NCI-H2227 (cell line): ENCODE measurements at regions not wholly inside any gene's neighbourhood (a gene's known extent, or its start where the extent isn't known, plus 50 kb on each side); places are given as distances from the start of the nearest gene placed in this dataset.

Experiments
- DNase-seq: peaks from one replicate; lab custom pipeline; 2025; ENCODE audit not compliant: unreplicated experiment; lab: John Stamatoyannopoulos, UW

DNA sequence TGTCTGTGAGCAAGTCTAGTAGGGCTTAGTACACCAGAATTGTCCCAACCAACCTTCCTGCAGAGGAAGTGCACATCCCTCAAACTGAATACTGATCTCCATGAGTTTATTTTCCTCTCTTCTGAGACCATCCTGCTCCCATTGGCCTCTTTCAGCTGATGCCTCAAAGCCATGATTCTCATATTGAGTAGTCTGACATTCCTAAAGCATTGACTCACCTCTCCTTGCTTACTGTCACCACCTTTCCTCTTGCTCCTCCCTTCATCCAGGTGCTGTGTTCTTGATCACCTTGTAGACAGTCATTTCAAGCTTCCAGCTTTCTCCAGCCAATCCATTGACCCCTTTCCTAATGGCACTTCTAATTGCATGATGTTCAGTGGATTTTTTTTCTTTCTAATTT lies 583.7 kb upstream of the USP15 start:
- no peak for DNase-seq

DNA sequence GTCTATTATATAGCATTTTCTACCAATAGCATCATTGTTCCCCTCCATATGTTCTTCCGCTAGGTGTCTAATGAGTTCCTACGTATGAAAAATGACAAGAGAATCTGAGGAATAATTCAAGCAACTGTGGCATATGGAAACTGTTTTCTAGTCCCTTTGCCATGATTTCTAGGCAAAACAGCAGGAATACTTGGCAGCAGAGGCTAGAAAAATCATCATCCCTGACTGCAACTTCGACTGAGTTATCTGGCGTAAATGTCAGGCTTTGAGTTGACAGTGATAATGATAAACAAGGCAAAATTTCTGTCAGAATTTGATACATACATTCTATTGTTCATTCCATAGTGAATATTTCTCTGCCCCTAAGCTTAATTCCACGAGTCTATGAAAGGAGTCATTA lies 572.8 kb upstream of the USP15 start:
- no peak for DNase-seq

DNA sequence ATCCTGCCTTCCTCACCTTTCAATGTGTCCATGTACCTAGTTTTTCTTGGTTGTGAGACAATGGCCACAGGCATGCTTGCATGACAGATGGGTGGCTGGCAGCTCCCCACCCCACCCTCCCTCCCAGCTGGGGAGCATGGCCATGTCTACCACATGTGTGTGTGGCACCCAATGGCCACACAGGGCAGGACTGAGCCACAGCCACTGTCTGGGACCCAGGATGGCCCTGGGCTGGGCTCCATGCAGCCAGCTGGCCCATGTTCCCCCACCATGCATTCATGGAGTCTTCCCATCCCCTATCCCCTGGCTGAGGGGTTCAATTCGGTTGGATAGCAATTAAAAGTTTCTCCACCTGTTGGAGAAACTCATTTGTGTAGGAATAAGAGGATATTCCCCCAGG lies 566.0 kb upstream of the USP15 start:
- DNase-seq = no peak

DNA sequence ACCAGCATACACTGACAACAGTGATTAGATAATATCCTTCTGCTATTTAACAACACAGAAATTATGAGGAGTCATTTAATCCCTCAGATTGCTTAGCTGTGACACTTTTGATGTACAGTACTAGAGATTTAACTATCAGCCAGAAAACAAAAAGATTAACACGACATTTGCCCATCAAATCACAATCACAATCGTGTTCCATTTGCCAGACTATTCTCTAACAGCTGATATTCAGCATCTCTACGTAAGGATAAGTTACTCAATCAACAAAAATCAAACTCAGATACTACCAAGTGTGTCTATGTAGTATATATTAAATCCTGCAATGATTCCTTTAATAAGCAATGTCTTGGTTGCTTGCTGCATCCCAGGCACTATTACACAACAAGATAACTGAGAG lies 558.7 kb upstream of the USP15 start:
- DNase-seq = no peak

DNA sequence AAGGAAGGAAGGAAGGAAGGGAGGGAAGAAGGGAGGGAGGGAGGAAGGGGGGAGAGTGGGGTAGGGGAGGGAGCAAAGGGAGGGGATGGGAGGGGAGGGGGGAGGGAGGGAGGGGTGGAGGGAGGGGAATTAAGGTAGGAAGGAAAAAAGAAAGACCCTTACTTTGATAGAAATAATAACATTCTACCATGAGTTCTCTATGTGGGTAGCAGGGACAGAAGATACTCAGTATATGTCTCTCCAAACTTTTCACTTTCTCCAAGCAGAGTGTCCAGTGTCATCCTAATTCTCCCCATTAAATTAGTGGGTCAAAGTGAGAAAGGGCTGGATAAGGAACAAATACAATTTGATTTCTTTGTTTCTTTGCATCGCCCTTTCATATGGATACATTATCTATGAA lies 553.4 kb upstream of the USP15 start:
- no peak for DNase-seq

DNA sequence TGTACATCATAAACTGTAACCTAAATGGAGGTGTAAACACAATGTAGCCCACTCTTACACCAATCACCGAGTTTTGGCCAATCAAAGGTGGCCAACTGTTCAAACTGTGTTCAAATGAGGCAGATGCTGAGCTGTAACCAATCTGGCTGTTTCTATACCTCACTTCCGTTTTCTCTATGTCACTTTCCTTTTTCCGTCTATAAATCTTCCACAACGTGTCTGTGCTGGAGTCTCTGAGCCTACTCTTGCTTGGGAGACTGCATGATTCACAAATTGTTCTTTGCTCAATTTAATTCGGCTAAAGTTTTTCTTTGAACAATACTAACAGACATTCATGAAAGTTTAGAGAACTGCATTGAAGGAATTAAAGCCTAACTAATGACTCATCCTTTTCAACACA lies 547.1 kb upstream of the USP15 start:
- no peak for DNase-seq

DNA sequence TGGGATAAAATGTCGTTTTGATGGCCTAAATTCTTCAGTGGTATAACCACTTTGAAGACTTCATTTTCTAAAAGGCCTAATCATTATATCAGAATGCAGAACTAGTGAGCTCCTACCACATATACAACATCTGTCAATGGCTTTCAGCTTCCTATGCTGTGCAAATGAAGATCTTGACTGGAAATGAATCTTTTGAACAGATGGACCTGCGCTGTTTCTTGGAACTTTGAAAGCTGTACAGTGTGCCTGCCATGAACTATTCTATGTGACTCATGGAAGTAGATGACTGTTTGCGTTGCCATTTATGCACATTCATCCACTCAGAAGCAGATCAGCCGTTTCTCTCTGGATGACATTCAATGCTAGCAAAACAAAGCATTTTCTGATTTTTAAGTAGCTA lies 542.2 kb upstream of the USP15 start:
- DNase-seq = no peak

DNA sequence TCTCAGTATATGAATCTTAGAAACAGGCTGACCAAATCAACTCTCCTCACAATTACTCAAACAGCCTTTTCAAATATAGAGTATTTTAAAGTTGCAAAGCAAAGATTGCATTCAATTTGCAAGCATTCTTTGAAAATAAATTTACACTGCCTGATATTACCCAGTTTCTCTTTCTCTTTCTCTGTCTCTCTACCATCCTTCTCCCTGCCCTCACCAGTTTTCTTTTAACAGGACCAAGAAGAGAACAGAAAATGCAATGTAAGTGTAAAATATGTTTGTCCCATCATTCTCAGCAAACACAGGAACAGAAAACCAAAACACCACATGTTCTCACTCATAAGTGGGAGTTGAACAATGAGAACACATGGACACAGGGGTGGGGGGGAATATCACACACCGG lies 520.3 kb upstream of the USP15 start:
- no peak for DNase-seq

DNA sequence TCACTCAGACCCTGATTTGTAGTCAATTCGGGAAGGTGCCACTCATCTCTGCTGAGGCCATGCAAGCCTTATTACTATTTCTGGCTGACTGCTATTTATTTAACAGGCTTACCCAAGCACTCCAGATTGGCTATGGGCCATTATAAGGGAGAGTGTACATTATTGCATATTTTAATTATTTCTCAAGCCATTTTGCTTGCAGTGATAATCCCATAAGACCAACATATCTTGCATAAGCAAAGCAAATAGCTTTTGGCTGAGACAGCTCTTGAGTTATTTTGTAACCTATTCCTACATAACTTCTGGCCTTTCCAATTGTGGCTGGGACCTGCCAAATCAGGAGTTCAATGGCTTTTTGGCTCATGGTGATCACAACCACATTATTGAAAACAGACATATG lies 509.6 kb upstream of the USP15 start:
- no peak for DNase-seq

DNA sequence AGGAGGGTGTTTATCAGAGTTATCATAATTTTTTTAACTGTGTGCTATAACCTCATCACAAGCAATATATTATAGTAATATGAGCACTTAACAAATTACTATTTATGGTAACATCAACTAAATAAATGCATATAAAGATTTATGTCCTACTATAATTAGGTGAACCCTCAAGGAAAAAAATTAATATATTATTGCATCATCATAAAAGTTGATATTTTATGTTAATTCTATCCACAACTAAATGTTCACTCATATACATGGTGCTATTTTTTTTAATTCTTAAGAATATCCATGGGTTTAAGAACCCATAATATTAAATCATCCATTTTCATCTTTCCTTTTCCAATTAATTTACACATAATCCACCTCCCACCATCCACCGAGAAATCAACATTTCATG lies 506.0 kb upstream of the USP15 start:
- no peak for DNase-seq

DNA sequence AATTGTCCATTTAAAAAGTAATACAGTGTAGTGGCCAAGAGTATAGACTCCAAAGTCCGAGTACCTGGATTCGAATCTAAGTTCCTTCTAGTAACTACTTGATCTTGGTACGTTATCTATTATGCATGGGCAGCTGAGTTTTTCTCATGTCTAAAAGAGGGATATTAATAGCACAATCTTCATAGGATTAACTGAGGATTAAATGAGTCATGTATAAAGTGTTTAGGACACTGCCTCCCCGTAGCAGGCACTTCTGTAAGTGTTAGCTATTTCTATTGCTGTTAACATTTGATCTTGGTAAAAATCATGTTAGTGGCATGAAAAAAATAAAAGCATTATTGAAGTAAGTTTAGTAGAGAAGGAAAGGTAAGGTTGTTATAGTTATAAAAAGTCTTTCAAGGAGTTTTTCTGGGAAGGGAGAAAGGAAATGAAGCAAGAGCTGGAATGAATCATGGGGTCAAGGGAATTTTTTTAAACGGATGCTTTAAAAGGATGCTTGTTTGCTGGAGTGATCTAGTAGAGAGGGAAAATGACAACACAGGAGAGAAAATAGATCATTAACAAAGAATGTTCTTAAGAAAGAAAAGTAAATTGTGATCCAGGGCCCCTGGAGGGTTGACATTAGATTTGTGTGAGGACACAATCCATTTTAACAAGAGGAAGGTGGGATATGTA lies 502.2 kb upstream of the USP15 start:
- DNase-seq = no peak

DNA sequence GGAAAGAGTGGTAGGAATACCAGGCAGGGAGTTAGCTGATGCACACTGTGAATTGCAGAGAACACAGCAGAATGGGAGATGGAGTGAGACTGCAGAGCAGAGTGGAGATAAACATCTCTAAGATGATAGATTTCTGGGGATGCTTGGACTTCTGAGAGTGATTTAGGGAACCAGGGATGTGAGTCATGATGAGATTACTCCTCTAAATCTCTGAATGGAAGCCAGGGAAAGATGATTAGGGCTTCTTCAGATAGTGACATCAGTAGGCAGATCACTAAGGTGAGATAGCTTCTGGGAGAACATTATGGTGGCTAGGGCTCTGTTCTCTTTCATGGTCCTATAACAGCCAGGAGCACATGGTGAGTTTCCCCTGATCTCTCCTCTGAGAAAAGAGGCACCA lies 501.5 kb upstream of the USP15 start:
- no peak for DNase-seq

DNA sequence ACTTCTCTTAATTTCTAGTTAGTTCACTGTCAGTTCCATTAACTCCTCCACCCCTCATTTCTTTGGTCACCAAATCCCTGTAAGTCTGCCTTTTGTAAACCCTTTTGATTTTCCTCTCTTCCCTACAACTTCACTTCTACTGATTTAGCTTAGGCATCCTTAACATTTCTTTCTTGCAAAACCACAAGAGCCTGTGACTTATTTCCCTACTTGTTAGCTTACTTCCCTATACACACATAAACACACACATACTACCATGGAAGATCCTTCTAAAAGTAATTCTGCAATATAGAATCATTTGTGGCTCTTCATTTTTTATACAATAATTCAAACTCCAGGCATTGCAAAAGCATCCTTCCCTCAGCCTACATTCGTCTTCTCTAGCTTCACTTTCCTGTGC lies 494.3 kb upstream of the USP15 start:
- DNase-seq = no peak

DNA sequence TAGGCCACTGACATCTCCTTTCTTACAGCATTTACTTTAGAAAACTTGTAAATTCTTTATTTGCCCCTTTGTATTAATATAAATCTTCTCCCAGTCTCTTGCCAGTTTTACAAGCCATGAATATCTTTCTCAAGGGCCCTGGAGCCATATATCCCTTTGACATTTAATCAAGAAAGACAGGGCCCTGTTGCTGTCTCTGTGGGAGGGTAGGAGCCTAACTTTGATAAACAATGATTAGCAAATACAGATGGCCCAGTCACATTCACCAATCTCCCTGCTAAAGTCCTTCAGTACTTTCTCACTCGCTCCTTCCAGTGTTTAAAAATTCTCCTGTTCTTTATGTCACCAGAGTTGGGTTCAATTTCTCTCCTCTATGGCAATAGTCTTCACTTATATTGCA lies 479.8 kb upstream of the USP15 start:
- no peak for DNase-seq

DNA sequence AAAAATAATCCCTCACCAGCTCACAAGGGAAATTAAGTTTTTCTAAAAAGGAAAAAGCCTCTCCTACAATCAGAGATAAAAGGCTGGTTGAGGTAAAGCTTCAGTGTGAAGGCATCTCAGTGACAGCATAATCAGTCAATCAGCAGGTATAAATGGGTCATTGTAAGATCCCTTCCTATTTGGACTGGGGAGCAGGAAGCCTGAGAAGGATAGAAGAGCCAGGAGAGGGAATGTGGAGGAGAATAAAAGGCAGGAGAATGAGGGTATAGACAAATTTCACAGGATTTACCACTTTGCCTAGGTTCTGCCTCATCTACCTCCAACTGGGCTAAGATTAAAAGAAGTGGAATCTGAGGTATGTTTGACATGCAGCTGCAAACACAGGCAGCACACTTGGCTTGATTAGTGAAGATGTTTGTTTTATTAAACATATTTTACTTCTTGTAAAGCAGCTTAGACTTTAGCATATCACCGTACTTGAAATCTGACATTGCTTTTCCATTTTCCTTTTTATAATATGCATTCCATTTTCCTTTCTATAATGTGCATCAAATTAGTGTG lies 479.1 kb upstream of the USP15 start:
- no peak for DNase-seq

DNA sequence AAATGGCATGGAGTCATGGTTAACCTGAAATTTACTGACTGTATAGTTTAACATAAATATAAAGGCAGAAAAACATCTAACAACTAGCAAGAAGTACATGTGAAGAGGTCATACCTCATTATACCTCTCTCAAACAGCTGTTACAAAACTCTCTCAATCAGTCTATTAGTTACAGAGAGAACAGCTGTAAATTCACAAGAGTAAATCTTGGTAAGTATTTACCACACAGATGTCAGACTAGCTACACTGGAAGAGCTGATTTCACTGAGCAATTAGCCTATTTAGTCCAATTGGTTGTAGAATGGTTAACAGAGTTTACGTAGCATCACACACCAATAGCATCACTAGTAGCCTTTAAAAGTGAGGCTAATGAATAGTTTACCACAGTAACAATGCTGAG lies 463.4 kb upstream of the USP15 start:
- no peak for DNase-seq

DNA sequence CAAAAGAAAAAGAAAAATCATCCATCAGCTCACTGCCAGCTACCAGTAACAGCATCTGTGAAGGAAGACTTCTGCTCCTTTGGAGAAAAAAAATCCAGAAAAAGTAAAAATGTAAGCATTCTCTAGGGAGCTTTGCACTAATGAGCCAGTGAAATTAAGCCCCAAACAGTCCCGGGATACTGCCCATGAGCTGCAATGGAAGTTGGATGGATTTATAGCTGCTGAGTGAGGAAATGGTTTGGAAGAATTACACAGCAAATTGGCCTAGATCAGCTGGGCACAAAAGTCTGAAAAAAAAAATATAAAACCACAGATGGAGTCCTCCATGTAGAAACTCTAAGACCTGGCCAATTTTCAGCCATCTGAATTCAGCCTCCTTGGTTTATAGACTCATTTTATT lies 462.9 kb upstream of the USP15 start:
- no peak for DNase-seq

DNA sequence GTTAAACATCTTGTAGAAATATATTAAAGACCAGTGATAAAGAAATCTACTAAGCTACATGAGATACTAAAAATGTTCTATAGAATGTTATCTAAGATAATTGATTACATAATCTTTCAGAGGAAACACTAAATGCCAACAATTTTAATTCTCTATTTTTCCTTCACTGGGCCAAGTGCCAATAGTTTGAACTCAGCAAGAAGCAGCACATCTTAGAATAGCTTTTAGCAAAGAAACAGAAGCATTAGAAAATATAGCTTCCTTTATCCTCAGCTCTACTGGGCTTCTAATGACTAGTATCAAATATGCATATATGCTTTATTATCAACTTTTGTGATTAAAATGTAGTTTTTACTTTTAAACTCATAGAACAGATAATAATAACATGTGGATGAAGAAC lies 461.4 kb upstream of the USP15 start:
- DNase-seq = no peak

DNA sequence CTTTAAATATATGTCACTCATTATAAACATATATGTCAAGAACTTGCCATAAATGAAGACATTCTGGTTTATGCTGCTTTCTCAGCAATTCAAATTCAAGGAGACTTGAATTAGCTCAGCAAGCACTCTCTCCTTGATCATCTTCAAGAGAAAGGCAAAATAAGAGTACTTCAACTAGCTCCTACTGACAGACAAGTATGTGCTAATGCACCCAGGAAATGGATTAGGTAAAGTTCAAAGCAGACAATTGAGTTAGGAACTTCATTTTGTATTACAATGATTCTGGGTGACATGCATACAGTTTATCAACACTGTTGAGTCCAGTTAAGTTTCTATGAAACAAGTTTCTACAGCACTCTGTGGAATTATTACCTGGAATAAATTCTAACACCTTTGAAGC lies 455.9 kb upstream of the USP15 start:
- no peak for DNase-seq

DNA sequence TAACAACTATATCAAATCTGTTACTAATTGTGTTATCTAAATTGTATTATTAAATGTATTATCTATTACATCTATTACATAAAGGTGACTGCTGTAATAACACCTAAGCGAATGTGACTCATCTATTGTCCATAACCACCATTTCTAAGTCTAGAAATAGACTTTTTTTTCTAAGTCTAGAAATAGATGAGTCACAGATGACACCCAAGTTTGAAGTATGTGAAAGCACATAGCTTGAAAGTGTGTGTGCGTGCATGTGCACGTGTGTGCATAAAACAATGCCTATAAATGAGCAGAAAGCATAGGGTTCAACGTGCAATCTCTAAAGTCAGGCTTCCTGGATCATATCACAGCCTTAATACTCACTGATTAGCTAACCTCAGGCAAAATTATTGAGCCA lies 451.3 kb upstream of the USP15 start:
- no peak for DNase-seq

DNA sequence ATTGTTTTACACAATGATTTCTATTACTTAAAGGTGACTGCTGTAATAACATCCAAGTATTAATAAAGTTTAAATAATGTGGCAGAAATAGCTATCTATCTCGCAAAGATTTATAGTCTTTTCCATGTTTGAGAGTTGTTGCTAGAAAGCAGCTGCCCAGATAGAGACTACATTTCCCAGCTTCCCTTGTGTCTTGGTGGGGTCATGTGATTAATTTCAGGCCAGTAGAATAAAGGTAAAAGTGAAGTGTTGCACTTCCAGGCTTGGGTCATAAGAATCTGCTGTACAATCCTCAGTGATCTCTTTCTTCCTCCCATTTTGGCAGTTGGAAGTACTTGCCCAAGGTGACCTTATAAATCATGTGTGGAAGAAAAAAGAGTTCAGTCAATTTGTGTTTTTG lies 449.7 kb upstream of the USP15 start:
- DNase-seq = no peak

DNA sequence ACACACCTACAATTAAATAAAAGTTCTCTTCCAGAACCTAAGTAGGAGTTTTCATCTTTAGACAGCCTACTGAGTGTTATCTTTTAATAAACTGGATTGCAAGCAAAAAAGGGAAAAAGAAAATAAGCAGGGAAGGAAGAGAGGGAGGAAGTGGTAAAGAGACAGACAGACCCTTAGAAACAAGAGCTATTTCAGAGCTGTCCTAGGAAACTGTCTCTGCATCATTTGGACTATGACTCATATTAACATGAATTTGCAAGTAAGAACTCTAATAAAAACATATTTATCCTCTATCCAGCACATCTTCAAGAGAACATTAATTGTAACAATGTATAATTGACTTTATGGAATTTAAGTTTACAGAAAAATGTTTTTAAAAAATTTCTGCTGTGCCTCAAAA lies 438.8 kb upstream of the USP15 start:
- no peak for DNase-seq

DNA sequence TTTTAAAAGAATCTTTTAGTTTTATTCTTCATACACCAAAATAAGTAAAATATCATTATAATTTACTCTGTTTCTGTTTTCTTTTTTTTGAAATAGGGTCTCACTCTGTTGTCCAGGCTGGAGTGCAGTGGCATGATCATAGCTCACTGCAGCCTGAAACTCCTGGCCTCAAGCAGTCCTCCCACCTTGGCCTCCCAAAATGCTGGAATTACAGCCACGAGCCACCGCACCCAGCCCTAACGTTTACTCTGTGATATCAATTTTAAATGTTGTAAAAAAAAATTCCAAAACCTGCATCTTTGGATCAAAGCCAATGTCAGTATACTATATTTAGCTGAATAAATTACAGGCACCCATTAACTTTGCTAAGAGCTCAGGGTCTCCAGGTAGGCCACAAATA lies 437.1 kb upstream of the USP15 start:
- no peak for DNase-seq

DNA sequence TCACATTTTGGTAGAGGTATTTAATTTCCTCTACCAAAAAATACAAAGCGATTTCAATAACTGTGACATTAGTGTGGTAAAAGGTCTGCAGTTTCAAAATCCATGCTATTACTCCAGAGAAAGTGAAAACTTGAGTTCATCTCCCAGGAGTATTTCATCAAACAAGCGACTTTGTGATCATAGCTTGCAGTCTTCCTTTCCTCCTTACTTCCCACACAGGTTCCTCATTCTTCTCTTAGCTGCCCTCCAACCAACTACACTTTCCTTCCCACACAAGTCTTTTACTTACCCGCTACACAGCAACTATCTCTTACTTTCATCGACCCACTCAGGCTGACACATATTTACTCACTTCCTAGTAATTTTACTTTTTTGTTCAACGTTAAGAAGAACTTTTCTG lies 413.4 kb upstream of the USP15 start:
- no peak for DNase-seq
